Osteoblast (primary cell): ENCODE measurements at regions not wholly inside any gene's neighbourhood (a gene's known extent, or its start where the extent isn't known, plus 50 kb on each side); places are given as distances from the start of the nearest gene placed in this dataset.

Source experiments
- DNase-seq: peaks from one replicate; pipeline ENCODE4 v3.0.0; 2011; ENCODE audit warnings: low spot score, mixed read lengths; ENCODE audit not compliant: insufficient read length; ENCODE audit errors: missing footprints
- H2AFZ ChIP-seq: 2 replicates; pipeline ENCODE4 v1.6.0; 2011; ENCODE audit warnings: mild to moderate bottlenecking, low read length
- H3K27ac ChIP-seq: 2 replicates; pipeline ENCODE4 v1.5.1; 2011; ENCODE audit warnings: mild to moderate bottlenecking, low read depth, low read length, moderate library complexity
- H3K27me3 ChIP-seq: 2 replicates; pipeline ENCODE4 v1.6.0; 2012; ENCODE audit warnings: mild to moderate bottlenecking, control low read depth, inconsistent platforms, low read length, moderate library complexity; ENCODE audit not compliant: insufficient read depth
- H3K36me3 ChIP-seq: 2 replicates; pipeline ENCODE4 v1.5.1; 2011; ENCODE audit warnings: mild to moderate bottlenecking, low read length, control low read depth, moderate library complexity; ENCODE audit not compliant: insufficient read depth
- H3K4me1 ChIP-seq: 2 replicates; pipeline ENCODE4 v1.5.1; 2011; ENCODE audit warnings: mild to moderate bottlenecking, low read length, control low read depth, moderate library complexity; ENCODE audit not compliant: insufficient read depth
- H3K4me2 ChIP-seq: 2 replicates; pipeline ENCODE4 v1.6.0; 2011; ENCODE audit warnings: mild to moderate bottlenecking, low read length; ENCODE audit not compliant: insufficient read depth
- H3K4me3 ChIP-seq: fragments of 200-600 bp; sonication (generic); 3 replicates; pipeline ENCODE4 v1.5.1; 2012; ENCODE audit warnings: mild to moderate bottlenecking, low read length, inconsistent platforms; ENCODE audit not compliant: insufficient read depth
- H3K79me2 ChIP-seq: 2 replicates; pipeline ENCODE4 v1.6.0; 2012; ENCODE audit warnings: mild to moderate bottlenecking, low read length, control low read depth, inconsistent platforms; ENCODE audit not compliant: insufficient read depth
- H3K9me3 ChIP-seq: 2 replicates; pipeline ENCODE4 v1.5.1; 2011; ENCODE audit warnings: low read depth, low read length, control low read depth
- H4K20me1 ChIP-seq: 2 replicates; pipeline ENCODE4 v1.6.0; 2012; ENCODE audit warnings: mild to moderate bottlenecking, low read length, control low read depth; ENCODE audit not compliant: insufficient read depth
- CTCF ChIP-seq: IDR thresholded peaks from 2 replicates; pipeline ENCODE4 v1.5.1; 2011; ENCODE audit warnings: mild to moderate bottlenecking, low read depth, low read length, moderate library complexity; ENCODE audit errors: extremely low read depth

GRCh38 chr2:172342611-172343010 lies 84.8 kb upstream of the ITGA6 start:
- no peak for DNase-seq
- no peaks in the 10 kb centered on the region for H3K9me3 ChIP-seq
- TF ChIP-seq CTCF: no peak
- no peak overlapping the region for H2AFZ ChIP-seq
- no peak overlapping the region for H3K4me3 ChIP-seq
- no peaks in the 10 kb centered on the region for H4K20me1 ChIP-seq
- no peaks in the 10 kb centered on the region for H3K36me3 ChIP-seq
- no peak overlapping the region for H3K27ac ChIP-seq
- peaks cover 16% of the 10 kb centered on the region for H3K4me1 ChIP-seq
- no peaks in the 10 kb centered on the region for H3K79me2 ChIP-seq
- no peaks in the 10 kb centered on the region for H3K27me3 ChIP-seq
- no peak overlapping the region for H3K4me2 ChIP-seq

GRCh38 chr2:172344159-172344558 lies 83.2 kb upstream of the ITGA6 start:
- Histone ChIP-seq H4K20me1 (no peaks in the 10 kb centered on the region), H3K36me3 (no peaks in the 10 kb centered on the region), H3K79me2 (no peaks in the 10 kb centered on the region), H3K9me3 (no peaks in the 10 kb centered on the region), H3K4me1 (peaks cover 15% of the 10 kb centered on the region), H3K4me2 (no peak overlapping the region), H3K27me3 (no peaks in the 10 kb centered on the region), H3K4me3 (no peak overlapping the region), H2AFZ (no peak overlapping the region), H3K27ac (no peak overlapping the region)
- no peak for TF ChIP-seq CTCF
- no peak for DNase-seq

- no peak for DNase-seq
- Histone ChIP-seq H3K4me2 (no peak overlapping the region), H3K79me2 (no peaks in the 10 kb centered on the region), H2AFZ (no peak overlapping the region), H3K9me3 (no peaks in the 10 kb centered on the region), H3K4me3 (no peak overlapping the region), H4K20me1 (no peaks in the 10 kb centered on the region), H3K27ac (no peak overlapping the region), H3K27me3 (no peaks in the 10 kb centered on the region), H3K36me3 (no peaks in the 10 kb centered on the region), H3K4me1 (no peaks in the 10 kb centered on the region)
- no peak for TF ChIP-seq CTCF
These were observed 81.3 kb upstream of the ITGA6 start for GRCh38 chr2:172345956-172346555.

GRCh38 chr2:172348555-172349288 lies 78.7 kb upstream of the ITGA6 start:
- no peak for TF ChIP-seq CTCF
- H3K36me3 ChIP-seq: no peaks in the 10 kb centered on the region

More at GRCh38 chr2:172348555-172349288, 78.7 kb upstream of the ITGA6 start:
- no peak overlapping the region for H3K27ac ChIP-seq
- H3K4me3 ChIP-seq: no peak overlapping the region
- no peaks in the 10 kb centered on the region for H3K79me2 ChIP-seq
- no peak overlapping the region for H2AFZ ChIP-seq
- no peaks in the 10 kb centered on the region for H3K9me3 ChIP-seq
- no peak overlapping the region for H3K4me2 ChIP-seq
- H4K20me1 ChIP-seq: no peaks in the 10 kb centered on the region
- H3K4me1 ChIP-seq: no peaks in the 10 kb centered on the region
- no peaks in the 10 kb centered on the region for H3K27me3 ChIP-seq
- no peak for DNase-seq
